ENCODE measurements at regions not wholly inside any gene's neighbourhood (a gene's known extent, or its start where the extent isn't known, plus 50 kb on each side); places are given as distances from the start of the nearest gene placed in this dataset.

GRCh38 chr18:46281185-46282176 lies 177.3 kb downstream of the HAUS1 start:
- RAD21 ChIA-PET (ENCODE audit: low non-redundant PET in 1 of 2, low total read pairs in 2 of 2, uncharacterized antibody in 2 of 2, unreplicated experiment in 2 of 2), result interaction anchor here (1.4 to 1.9 kb wide), 3 partner anchors 341 to 377 kb away, joined by 8 to 12 read pairs (median 8); no protein-coding TSS in a partner anchor
- DNase-seq (ENCODE audit: low read depth, low spot score) (peak; percentile 43), ATAC-seq (peak; percentile 95)
- Histone ChIP-seq H3K9me3 (ENCODE audit: control insufficient read depth in 1 of 2, insufficient read depth in 1 of 2, low read depth in 1 of 2, low read length in 2 of 2) (no peaks in the 10 kb centered on the region), H3K79me2 (ENCODE audit: insufficient read depth, low read length) (no peaks in the 10 kb centered on the region), H3K9ac (ENCODE audit: low read length) (no peak overlapping the region), H3K4me1 (ENCODE audit: control insufficient read depth in 1 of 2, insufficient read depth in 2 of 2, low read length in 2 of 2) (no peaks in the 10 kb centered on the region), H3K4me3 (replicated peaks in 1 of 2; ENCODE audit: low read depth in 1 of 2, low read length in 2 of 2) (no peak overlapping the region), H3K36me3 (ENCODE audit: control insufficient read depth in 1 of 2, insufficient read depth in 2 of 2, low read length in 2 of 2) (no peaks in the 10 kb centered on the region), H2AFZ (ENCODE audit: low read depth, low read length, poor library complexity, severe bottlenecking) (no peak overlapping the region), H3K27me3 (ENCODE audit: insufficient read depth, low read length) (no peaks in the 10 kb centered on the region), H3K27ac (ENCODE audit: low read depth, low read length) (no peak overlapping the region), H3K9me2 (ENCODE audit: insufficient read depth) (no peaks in the 10 kb centered on the region), H4K20me1 (ENCODE audit: insufficient read depth) (no peaks in the 10 kb centered on the region), H3K4me2 (ENCODE audit: low read length) (no peak overlapping the region)
- no TSS peak for BruUV-seq (replicated peaks)
- POLR2A ChIA-PET, result no interaction called here
- CTCF ChIA-PET, result interaction anchor here (0.6 to 4.7 kb wide), 18 partner anchors 9 to 380 kb away, joined by 3 to 76 read pairs (median 4); partner anchors contain the start of gene LOXHD1
- intact Hi-C loops (cut with micrococcal nuclease), result loop anchor here (1.0 kb wide), 5 partner anchors 133 to 377 kb away; no protein-coding TSS in a partner anchor
- TF ChIP-seq EZH2 (IDR thresholded peaks at IDR 0.05), result no peak
- no peak for TF ChIP-seq EZH2phosphoT487 (IDR thresholded peaks at IDR 0.05; ENCODE audit: borderline replicate concordance)
- peak; percentile 87 for TF ChIP-seq RAD21 (IDR thresholded peaks at IDR 0.05; ENCODE audit: low read depth)
- TF ChIP-seq CTCF (IDR thresholded peaks at IDR 0.05 in 2 of 3, conservative IDR thresholded peaks at IDR 0.05 in 1 of 3; ENCODE audit: borderline replicate concordance in 1 of 3, insufficient read depth in 1 of 3, low read depth in 2 of 3, low read length in 2 of 3), result peak; percentile 74 to 96 (median 83)

GRCh38 chr18:46282177-46282570 lies 178.0 kb downstream of the HAUS1 start:
- TF ChIP-seq EZH2phosphoT487 (IDR thresholded peaks at IDR 0.05; ENCODE audit: borderline replicate concordance), result no peak
- DNase-seq (ENCODE audit: low read depth, low spot score) (no peak), ATAC-seq (no peak)
- no peak overlapping the region for H2AFZ ChIP-seq (ENCODE audit: low read depth, low read length, poor library complexity, severe bottlenecking)
- no peak overlapping the region for H3K9ac ChIP-seq (ENCODE audit: low read length)
- no TSS peak for BruUV-seq (replicated peaks)
- RAD21 ChIA-PET (ENCODE audit: low non-redundant PET in 1 of 2, low total read pairs in 2 of 2, uncharacterized antibody in 2 of 2, unreplicated experiment in 2 of 2), result no interaction called here
- no peaks in the 10 kb centered on the region for H3K4me1 ChIP-seq (ENCODE audit: control insufficient read depth in 1 of 2, insufficient read depth in 2 of 2, low read length in 2 of 2)
- no peak overlapping the region for H3K27ac ChIP-seq (ENCODE audit: low read depth, low read length)
- no peaks in the 10 kb centered on the region for H3K9me2 ChIP-seq (ENCODE audit: insufficient read depth)
- no peaks in the 10 kb centered on the region for H4K20me1 ChIP-seq (ENCODE audit: insufficient read depth)
- no peak overlapping the region for H3K4me3 ChIP-seq (replicated peaks in 1 of 2; ENCODE audit: low read depth in 1 of 2, low read length in 2 of 2)
- no peaks in the 10 kb centered on the region for H3K79me2 ChIP-seq (ENCODE audit: insufficient read depth, low read length)
- no peaks in the 10 kb centered on the region for H3K36me3 ChIP-seq (ENCODE audit: control insufficient read depth in 1 of 2, insufficient read depth in 2 of 2, low read length in 2 of 2)
- POLR2A ChIA-PET, result no interaction called here
- intact Hi-C loops (cut with micrococcal nuclease), result no loop called here
- H3K27me3 ChIP-seq (ENCODE audit: insufficient read depth, low read length), result no peaks in the 10 kb centered on the region
- CTCF ChIA-PET, result interaction anchor here (1.6 to 4.7 kb wide), 5 partner anchors 109 to 376 kb away, joined by 4 to 76 read pairs (median 30); partner anchors contain the start of gene LOXHD1
- no peaks in the 10 kb centered on the region for H3K9me3 ChIP-seq (ENCODE audit: control insufficient read depth in 1 of 2, insufficient read depth in 1 of 2, low read depth in 1 of 2, low read length in 2 of 2)
- no peak overlapping the region for H3K4me2 ChIP-seq (ENCODE audit: low read length)

All from HCT116 (cell line).